ENCODE measurements at regions not wholly inside any gene's neighbourhood (a gene's known extent, or its start where the extent isn't known, plus 50 kb on each side); places are given as distances from the start of the nearest gene placed in this dataset.

DNA sequence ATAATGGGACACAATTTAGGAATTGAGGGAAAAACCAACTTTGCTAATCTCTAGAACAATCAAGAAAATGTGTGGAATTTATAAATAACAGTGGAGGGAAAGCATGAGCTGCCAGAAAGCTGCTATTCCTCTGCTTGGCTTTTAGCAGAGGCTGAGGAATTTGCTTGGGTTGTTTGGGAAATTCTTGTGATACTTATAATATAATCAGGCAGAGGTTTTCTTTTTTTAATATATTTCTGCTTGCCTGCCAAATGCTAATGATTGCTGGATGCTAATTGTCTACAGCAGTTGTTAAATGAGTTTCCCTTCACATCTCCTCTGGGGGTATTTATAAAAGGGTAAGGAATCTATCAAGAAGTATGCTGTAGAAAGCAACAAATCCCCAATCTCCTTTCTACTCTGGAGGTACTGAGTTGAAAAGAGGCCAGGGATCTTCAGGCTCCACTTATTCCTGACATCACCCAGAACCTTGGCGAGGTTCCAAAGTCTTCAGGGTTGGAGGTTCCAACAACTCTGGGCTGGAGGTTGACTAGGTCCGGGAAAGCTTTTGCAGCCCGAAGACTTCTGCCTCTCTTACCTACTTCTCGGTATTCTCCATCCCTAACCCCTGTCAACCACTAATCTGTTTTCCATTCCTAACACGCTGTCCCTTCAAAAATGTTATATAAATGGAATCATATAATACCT is 60.4 kb upstream of the TMED7 start:
- no peak for DNase-seq

DNA sequence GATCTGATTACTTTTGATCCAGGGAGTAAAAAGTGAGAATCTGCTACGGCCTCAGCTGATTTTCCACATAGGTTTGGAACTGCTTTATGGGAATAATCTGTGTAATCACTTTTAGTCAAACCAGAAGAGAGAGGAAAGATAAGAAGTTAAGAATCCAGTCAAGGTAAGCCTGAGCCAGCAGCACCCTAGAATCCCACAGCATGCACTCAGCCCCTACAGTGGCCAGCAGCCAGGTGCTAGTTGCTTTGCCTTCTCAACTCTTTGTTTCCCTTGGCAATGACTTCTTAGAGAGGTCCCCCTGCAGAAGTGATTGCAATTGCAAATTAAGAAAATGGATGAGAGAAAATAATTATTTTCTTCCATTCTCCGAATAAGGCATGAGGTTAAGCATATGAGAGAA is 59.7 kb upstream of the TMED7 start:
- no peak for DNase-seq

DNA sequence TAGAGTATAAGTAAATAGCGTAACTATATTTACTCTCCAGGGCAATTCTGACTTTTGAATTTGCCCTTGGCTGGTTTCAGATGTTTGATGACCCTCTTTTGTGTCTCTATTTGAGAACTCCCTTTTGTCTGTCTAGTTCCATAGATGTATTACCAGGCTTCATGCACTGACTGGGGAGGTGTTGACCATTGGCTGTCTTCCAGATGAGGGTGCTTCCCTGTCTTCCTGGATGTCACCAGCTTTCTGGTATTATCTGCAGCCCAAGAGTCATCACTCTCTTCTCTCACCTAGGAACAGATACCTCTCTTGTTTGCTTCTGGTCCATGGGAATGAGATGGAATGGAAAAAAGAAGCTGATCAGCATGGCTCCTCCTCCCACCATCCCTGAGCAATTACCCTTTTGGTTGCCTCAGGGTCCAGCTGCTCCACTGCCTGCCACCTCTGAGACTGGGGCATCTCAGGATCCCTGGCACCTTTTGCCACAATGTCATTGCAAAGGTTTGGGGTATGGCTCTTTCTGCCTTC is 58.7 kb upstream of the TMED7 start:
- DNase-seq, result no peak

DNA sequence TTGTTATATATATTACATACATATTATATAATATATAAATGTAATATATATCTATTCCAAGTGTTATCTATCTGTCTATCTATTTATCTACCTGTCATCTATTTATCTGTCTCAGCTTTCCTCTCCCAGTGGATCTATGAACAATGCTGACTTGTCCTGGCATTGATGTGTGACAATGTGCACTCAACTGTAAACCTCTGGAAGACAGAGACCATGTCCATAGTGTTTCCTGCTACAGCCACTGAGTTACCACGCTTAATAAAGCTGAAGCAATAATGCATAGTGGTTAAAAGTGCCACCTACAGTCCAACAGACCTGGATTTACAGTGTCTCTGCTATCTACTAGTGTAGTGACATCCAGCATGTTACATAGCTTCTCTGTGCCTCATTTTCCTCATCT is 57.2 kb upstream of the TMED7 start:
- no peak for DNase-seq

Measured in NCI-H774 (cell line).